SH-SY5Y (cell line): ENCODE measurements at regions not wholly inside any gene's neighbourhood (a gene's known extent, or its start where the extent isn't known, plus 50 kb on each side); places are given as distances from the start of the nearest gene placed in this dataset.

Experiments
- GATA2 ChIP-seq: IDR thresholded peaks from 2 replicates; pipeline ENCODE4 v1.6.1; 2011; ENCODE audit warnings: mild to moderate bottlenecking, low read depth, low read length
- GATA3 ChIP-seq: IDR thresholded peaks from 2 replicates; pipeline ENCODE4 v1.6.1; 2011; ENCODE audit warnings: low read depth, mild to moderate bottlenecking, low read length, moderate library complexity

- TF ChIP-seq GATA2 = no peak
- TF ChIP-seq GATA3 = no peak
Observed at GRCh38 chr14:40340708-40341107, 908.5 kb upstream of the FBXO33 start.

- TF ChIP-seq GATA3 (no peak), GATA2 (no peak)
Observed at GRCh38 chr14:40336846-40337245, 904.6 kb upstream of the FBXO33 start.

- TF ChIP-seq GATA3 (no peak), GATA2 (no peak)
Observed at GRCh38 chr14:40318211-40318719, 886.0 kb upstream of the FBXO33 start.

GRCh38 chr14:40317690-40318089, 885.5 kb upstream of the FBXO33 start:
- TF ChIP-seq GATA3 (no peak), GATA2 (no peak)

- TF ChIP-seq GATA2 = no peak
- TF ChIP-seq GATA3 = no peak
Observed at GRCh38 chr14:40312296-40312695, 880.1 kb upstream of the FBXO33 start.

GRCh38 chr14:40309124-40309523, 876.9 kb upstream of the FBXO33 start:
- no peak for TF ChIP-seq GATA2
- TF ChIP-seq GATA3 = no peak

GRCh38 chr14:40308240-40308639, 876.0 kb upstream of the FBXO33 start:
- TF ChIP-seq GATA2 = no peak
- no peak for TF ChIP-seq GATA3

- TF ChIP-seq GATA2 = no peak
- no peak for TF ChIP-seq GATA3
Observed at GRCh38 chr14:40296821-40297220, 864.6 kb upstream of the FBXO33 start.

- TF ChIP-seq GATA3 = no peak
- TF ChIP-seq GATA2 = no peak
Observed at GRCh38 chr14:40292664-40293063, 860.4 kb upstream of the FBXO33 start.

- TF ChIP-seq GATA2 (no peak), GATA3 (no peak)
Observed at GRCh38 chr14:40282196-40282595, 850.0 kb upstream of the FBXO33 start.

GRCh38 chr14:40280652-40281051, 848.4 kb upstream of the FBXO33 start:
- no peak for TF ChIP-seq GATA3
- no peak for TF ChIP-seq GATA2

- TF ChIP-seq GATA3 (no peak), GATA2 (no peak)
Observed at GRCh38 chr14:40273417-40273816, 841.2 kb upstream of the FBXO33 start.

- TF ChIP-seq GATA2 (no peak), GATA3 (no peak)
Observed at GRCh38 chr14:40271480-40271879, 839.2 kb upstream of the FBXO33 start.

GRCh38 chr14:40269436-40269835, 837.2 kb upstream of the FBXO33 start:
- TF ChIP-seq GATA3 (no peak), GATA2 (no peak)

- no peak for TF ChIP-seq GATA3
- TF ChIP-seq GATA2 = no peak
Observed at GRCh38 chr14:40268236-40268635, 836.0 kb upstream of the FBXO33 start.

- no peak for TF ChIP-seq GATA3
- no peak for TF ChIP-seq GATA2
Observed at GRCh38 chr14:40265096-40265495, 832.9 kb upstream of the FBXO33 start.
